ENCODE measurements at regions not wholly inside any gene's neighbourhood (a gene's known extent, or its start where the extent isn't known, plus 50 kb on each side); places are given as distances from the start of the nearest gene placed in this dataset.

GRCh38 chr6:105644073-105644489 is 241.2 kb upstream of the PREP start:
- Histone ChIP-seq H3K27ac (ENCODE audit: extremely low read depth, low read depth, low read length) (no peak overlapping the region), H3K9me3 (ENCODE audit: control insufficient read depth, insufficient read depth, low read depth, low read length) (no peaks in the 10 kb centered on the region), H3K4me1 (ENCODE audit: control insufficient read depth, insufficient read depth, low read length) (no peaks in the 10 kb centered on the region), H3K36me3 (ENCODE audit: control insufficient read depth in 2 of 2, insufficient read depth in 1 of 2, low read length in 2 of 2) (no peaks in the 10 kb centered on the region), H3K4me3 (ENCODE audit: low read depth, low read length) (no peak overlapping the region)
- ChIA-PET CTCF (interaction anchor here (0.6 to 0.8 kb wide), 2 partner anchors 26 to 542 kb away, joined by 3 to 5 read pairs; no protein-coding TSS in a partner anchor), POLR2A (no interaction called here)
- TF ChIP-seq ZNF610 (tag by site-specific recombination; IDR thresholded peaks at IDR 0.05; ENCODE audit: borderline replicate concordance), result no peak
- no peak for TF ChIP-seq ZNF133 (tag by site-specific recombination; IDR thresholded peaks at IDR 0.05)
- no peak for TF ChIP-seq ZNF530 (tag by site-specific recombination; IDR thresholded peaks at IDR 0.05; ENCODE audit: low read depth)
- TF ChIP-seq TSHZ1 (tag by site-specific recombination; IDR thresholded peaks at IDR 0.05; ENCODE audit: borderline replicate concordance), result no peak
- no peak for TF ChIP-seq ZFP3 (tag by site-specific recombination; IDR thresholded peaks at IDR 0.05; ENCODE audit: low read depth)
- no peak for TF ChIP-seq MEIS1 (CRISPR knock-in tag; IDR thresholded peaks at IDR 0.05; ENCODE audit: borderline replicate concordance)
- TF ChIP-seq KLF16 (tag by site-specific recombination; IDR thresholded peaks at IDR 0.05), result no peak
- no peak for TF ChIP-seq SP2 (tag by site-specific recombination; IDR thresholded peaks at IDR 0.05)
- no peak for TF ChIP-seq ZNF132 (tag by site-specific recombination; IDR thresholded peaks at IDR 0.05; ENCODE audit: borderline replicate concordance)

DNA sequence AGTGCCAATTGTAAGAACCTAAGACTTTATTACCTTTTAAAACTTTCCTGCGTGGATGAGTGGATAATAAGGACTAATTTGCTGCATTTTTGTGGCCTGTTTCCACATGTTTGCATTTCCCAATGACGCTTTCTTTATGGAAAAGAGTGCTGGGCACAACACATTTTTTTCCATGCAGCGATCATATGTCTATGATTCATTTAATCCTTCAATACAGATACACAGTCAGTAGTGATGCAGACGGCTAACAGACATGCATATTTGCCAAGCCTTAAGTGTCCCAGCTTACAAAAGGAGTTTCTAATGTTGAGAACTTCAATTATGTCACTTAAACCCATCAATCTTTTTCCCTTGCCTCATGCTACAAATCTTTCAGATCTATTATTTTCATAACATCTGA is 239.8 kb upstream of the PREP start:
- CTCF ChIA-PET, result interaction anchor here (1.2 kb wide), 1 partner anchor 658 kb away, joined by 3 read pairs; no protein-coding TSS in a partner anchor
- POLR2A ChIA-PET, result no interaction called here

More for the DNA sequence above, 239.8 kb upstream of the PREP start:
- no peak overlapping the region for H3K4me3 ChIP-seq (ENCODE audit: low read depth, low read length)
- no peak overlapping the region for H3K27ac ChIP-seq (ENCODE audit: extremely low read depth, low read depth, low read length)
- no peaks in the 10 kb centered on the region for H3K9me3 ChIP-seq (ENCODE audit: control insufficient read depth, insufficient read depth, low read depth, low read length)
- TF ChIP-seq ZNF10 (tag by site-specific recombination; IDR thresholded peaks at IDR 0.05), result no peak
- no peak for TF ChIP-seq ZBTB1 (tag by site-specific recombination; IDR thresholded peaks at IDR 0.05)
- no peak for TF ChIP-seq ZNF211 (tag by site-specific recombination; IDR thresholded peaks at IDR 0.05; ENCODE audit: low read depth)
- TF ChIP-seq ZNF585B (tag by site-specific recombination; IDR thresholded peaks at IDR 0.05), result no peak
- TF ChIP-seq, protein P1, sequence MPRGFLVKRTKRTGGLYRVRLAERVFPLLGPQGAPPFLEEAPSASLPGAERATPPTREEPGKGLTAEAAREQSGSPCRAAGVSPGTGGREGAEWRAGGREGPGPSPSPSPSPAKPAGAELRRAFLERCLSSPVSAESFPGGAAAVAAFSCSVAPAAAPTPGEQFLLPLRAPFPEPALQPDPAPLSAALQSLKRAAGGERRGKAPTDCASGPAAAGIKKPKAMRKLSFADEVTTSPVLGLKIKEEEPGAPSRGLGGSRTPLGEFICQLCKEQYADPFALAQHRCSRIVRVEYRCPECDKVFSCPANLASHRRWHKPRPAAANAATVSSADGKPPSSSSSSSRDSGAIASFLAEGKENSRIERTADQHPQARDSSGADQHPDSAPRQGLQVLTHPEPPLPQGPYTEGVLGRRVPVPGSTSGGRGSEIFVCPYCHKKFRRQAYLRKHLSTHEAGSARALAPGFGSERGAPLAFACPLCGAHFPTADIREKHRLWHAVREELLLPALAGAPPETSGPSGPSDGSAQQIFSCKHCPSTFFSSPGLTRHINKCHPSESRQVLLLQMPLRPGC (tag by site-specific recombination; IDR thresholded peaks at IDR 0.05), result no peak
- TF ChIP-seq SP7 (tag by site-specific recombination; IDR thresholded peaks at IDR 0.05), result no peak
- no peak for TF ChIP-seq ZNF426 (tag by site-specific recombination; IDR thresholded peaks at IDR 0.05)
- no peak for TF ChIP-seq IKZF3 (tag by site-specific recombination; IDR thresholded peaks at IDR 0.05)
- no peak for TF ChIP-seq ZNF184 (tag by site-specific recombination; IDR thresholded peaks at IDR 0.05)
- TF ChIP-seq ZNF623 (tag by site-specific recombination; IDR thresholded peaks at IDR 0.05), result no peak
- TF ChIP-seq ZNF791 (tag by site-specific recombination; IDR thresholded peaks at IDR 0.05), result no peak
- no peak for TF ChIP-seq ZBTB49 (tag by site-specific recombination; IDR thresholded peaks at IDR 0.05; ENCODE audit: low read depth)
- TF ChIP-seq ZNF596 (tag by site-specific recombination; IDR thresholded peaks at IDR 0.05), result no peak
- TF ChIP-seq ZNF37A (tag by site-specific recombination; IDR thresholded peaks at IDR 0.05), result no peak
- H3K36me3 ChIP-seq (ENCODE audit: control insufficient read depth in 2 of 2, insufficient read depth in 1 of 2, low read length in 2 of 2), result no peaks in the 10 kb centered on the region
- H3K4me1 ChIP-seq (ENCODE audit: control insufficient read depth, insufficient read depth, low read length), result no peaks in the 10 kb centered on the region
